Peyer's patch (tissue), 4 donors: ENCODE measurements at regions not wholly inside any gene's neighbourhood (a gene's known extent, or its start where the extent isn't known, plus 50 kb on each side); places are given as distances from the start of the nearest gene placed in this dataset.

ENCODE experiments used
- CTCF ChIP-seq, 6 experiments: fragments of 450-650 bp in 4 of 6; fragments of 200-600 bp in 2 of 6; sonication (generic) in 1 of 6; IDR thresholded peaks; one replicate each; pipeline ENCODE4 v1.5.1; 2017 to 2019; ENCODE audit warnings: antibody characterized with exemption in 6 of 6, mild to moderate bottlenecking in 3 of 6, moderate library complexity in 1 of 6
- POLR2A ChIP-seq, 2 donors: fragments of 450-650 bp; IDR thresholded peaks; one replicate each; pipeline ENCODE4 v1.5.1; 2017; ENCODE audit warnings: antibody characterized with exemption in 2 of 2, mild to moderate bottlenecking in 2 of 2, moderate library complexity in 2 of 2

GRCh38 chr14:29168149-29168548 lies 401.6 kb downstream of the FOXG1 start:
- no peak for TF ChIP-seq CTCF (IDR thresholded peaks at IDR 0.05)
- TF ChIP-seq POLR2A (IDR thresholded peaks at IDR 0.05): no peak
